Astrocyte of the cerebellum (primary cell): ENCODE measurements at regions not wholly inside any gene's neighbourhood (a gene's known extent, or its start where the extent isn't known, plus 50 kb on each side); places are given as distances from the start of the nearest gene placed in this dataset.
"Not testable (repeated sequence)": the region's sequence is repeated elsewhere in the genome, so short reads cannot be mapped to it uniquely, and the experiment has no call there.

ENCODE experiments used
- DNase-seq: peaks from one replicate; pipeline ENCODE4 v3.0.0-alpha.2; 2011; ENCODE audit warnings: low read depth
- H3K4me3 ChIP-seq: 2 replicates; pipeline ENCODE4 v1.5.1; 2011; ENCODE audit warnings: mild to moderate bottlenecking, low read depth, low read length, moderate library complexity
- CTCF ChIP-seq: IDR thresholded peaks from 2 replicates; pipeline ENCODE4 v1.5.1; 2012; ENCODE audit warnings: low read length, low read depth, moderate library complexity, mild to moderate bottlenecking; ENCODE audit errors: missing control alignments
- in situ Hi-C: cut with HindIII; loops from 2 replicates; pipeline ENCODE4 v1.10.0; 2017; ENCODE audit warnings: low sequenced_read_pairs

- in situ Hi-C loops, result no loop called here
- H3K4me3 ChIP-seq, result no peak overlapping the region
- no peak for DNase-seq
- no peak for TF ChIP-seq CTCF
Observed at GRCh38 chr4:162865102-162865501, 301.6 kb downstream of the NAF1 start.

GRCh38 chr4:162853788-162854187 lies 312.9 kb downstream of the NAF1 start:
- no peak for TF ChIP-seq CTCF
- in situ Hi-C loops, result no loop called here
- H3K4me3 ChIP-seq, result no peak overlapping the region
- no peak for DNase-seq

- DNase-seq, result no peak
- TF ChIP-seq CTCF, result no peak
- no peak overlapping the region for H3K4me3 ChIP-seq
- in situ Hi-C loops, result no loop called here
Observed at GRCh38 chr4:162852642-162853041, 314.0 kb downstream of the NAF1 start.

GRCh38 chr4:162851241-162851758 lies 315.4 kb downstream of the NAF1 start:
- H3K4me3 ChIP-seq, in situ Hi-C loops, DNase-seq: not testable (repeated sequence)

- TF ChIP-seq CTCF, result no peak
- in situ Hi-C loops, result no loop called here
- no peak for DNase-seq
- no peak overlapping the region for H3K4me3 ChIP-seq
Observed at GRCh38 chr4:162849937-162850336, 316.8 kb downstream of the NAF1 start.

- in situ Hi-C loops, result no loop called here
- no peak for DNase-seq
- TF ChIP-seq CTCF, result no peak
- H3K4me3 ChIP-seq, result no peak overlapping the region
Observed at GRCh38 chr4:162847945-162848549, 318.6 kb downstream of the NAF1 start.

GRCh38 chr4:162841753-162842152 lies 324.9 kb downstream of the NAF1 start:
- TF ChIP-seq CTCF, result no peak
- no peak overlapping the region for H3K4me3 ChIP-seq
- DNase-seq, result no peak
- in situ Hi-C loops, result no loop called here
